Activated CD8-positive, alpha-beta memory T cell treated with anti-CD3 and anti-CD28 coated beads for 36 hours (primary cell): ENCODE measurements at regions not wholly inside any gene's neighbourhood (a gene's known extent, or its start where the extent isn't known, plus 50 kb on each side); places are given as distances from the start of the nearest gene placed in this dataset.

Source experiments
- CTCF ChIA-PET: fragments of 350-600 bp; sonication (Branson Sonifier 250); formaldehyde crosslinking; loops from one replicate; lab custom pipeline; 2021; ENCODE audit warnings: antibody characterized with exemption; lab: Charles Lee
- POLR2A ChIA-PET: fragments of 350-600 bp; sonication (Branson Sonifier 250); formaldehyde crosslinking; loops from one replicate; lab custom pipeline; 2021; ENCODE audit warnings: antibody characterized with exemption; lab: Charles Lee

GRCh38 chr5:6279607-6280006 is 98.7 kb downstream of the MED10 start:
- CTCF ChIA-PET, result no interaction called here
- POLR2A ChIA-PET, result no interaction called here

GRCh38 chr5:6274846-6275543 is 103.4 kb downstream of the MED10 start:
- CTCF ChIA-PET, result no interaction called here
- POLR2A ChIA-PET, result no interaction called here

GRCh38 chr5:6273749-6274148 is 104.6 kb downstream of the MED10 start:
- CTCF ChIA-PET, result no interaction called here
- POLR2A ChIA-PET, result no interaction called here

- CTCF ChIA-PET, result no interaction called here
- POLR2A ChIA-PET, result no interaction called here
Measured at GRCh38 chr5:6273090-6273735, 105.1 kb downstream of the MED10 start.

GRCh38 chr5:6269925-6270324 is 108.4 kb downstream of the MED10 start:
- CTCF ChIA-PET, result no interaction called here

GRCh38 chr5:6266671-6267197 is 111.6 kb downstream of the MED10 start:
- POLR2A ChIA-PET, result no interaction called here
- CTCF ChIA-PET, result no interaction called here

More at GRCh38 chr5:6269925-6270324, 108.4 kb downstream of the MED10 start:
- POLR2A ChIA-PET, result no interaction called here

- POLR2A ChIA-PET, result no interaction called here
Measured at GRCh38 chr5:6264394-6264793, 114.0 kb downstream of the MED10 start.

GRCh38 chr5:6262651-6263363 is 115.5 kb downstream of the MED10 start:
- ChIA-PET POLR2A (no interaction called here), CTCF (no interaction called here)

More at GRCh38 chr5:6264394-6264793, 114.0 kb downstream of the MED10 start:
- CTCF ChIA-PET, result no interaction called here

- ChIA-PET POLR2A (no interaction called here), CTCF (no interaction called here)
Measured at GRCh38 chr5:6261668-6262067, 116.7 kb downstream of the MED10 start.

- POLR2A ChIA-PET, result no interaction called here
- CTCF ChIA-PET, result no interaction called here
Measured at GRCh38 chr5:6261256-6261655, 117.1 kb downstream of the MED10 start.

GRCh38 chr5:6260846-6261245 is 117.5 kb downstream of the MED10 start:
- ChIA-PET POLR2A (no interaction called here), CTCF (no interaction called here)

GRCh38 chr5:6256901-6257300 is 121.4 kb downstream of the MED10 start:
- ChIA-PET CTCF (no interaction called here), POLR2A (no interaction called here)

- ChIA-PET POLR2A (no interaction called here), CTCF (no interaction called here)
Measured at GRCh38 chr5:6255956-6256355, 122.4 kb downstream of the MED10 start.

GRCh38 chr5:6253846-6254245 is 124.5 kb downstream of the MED10 start:
- CTCF ChIA-PET, result no interaction called here
- POLR2A ChIA-PET, result no interaction called here

GRCh38 chr5:6253281-6253680 is 125.1 kb downstream of the MED10 start:
- ChIA-PET CTCF (no interaction called here), POLR2A (no interaction called here)

GRCh38 chr5:6252581-6252980 is 125.8 kb downstream of the MED10 start:
- CTCF ChIA-PET, result no interaction called here
- POLR2A ChIA-PET, result no interaction called here

GRCh38 chr5:6251565-6252102 is 126.7 kb downstream of the MED10 start:
- CTCF ChIA-PET, result no interaction called here
- POLR2A ChIA-PET, result no interaction called here

- ChIA-PET CTCF (no interaction called here), POLR2A (no interaction called here)
Measured at GRCh38 chr5:6250121-6250520, 128.2 kb downstream of the MED10 start.

GRCh38 chr5:6248132-6248531 is 130.2 kb downstream of the MED10 start:
- CTCF ChIA-PET, result no interaction called here
- POLR2A ChIA-PET, result no interaction called here

- ChIA-PET CTCF (no interaction called here), POLR2A (no interaction called here)
Measured at GRCh38 chr5:6246820-6247437, 131.4 kb downstream of the MED10 start.
